GM21576 (cell line): ENCODE measurements at regions not wholly inside any gene's neighbourhood (a gene's known extent, or its start where the extent isn't known, plus 50 kb on each side); places are given as distances from the start of the nearest gene placed in this dataset.
"Not testable (repeated sequence)": the region's sequence is repeated elsewhere in the genome, so short reads cannot be mapped to it uniquely, and the experiment has no call there.

Experiments
- ATAC-seq: cut with Tn5 transposase; IDR thresholded peaks from one replicate; pipeline ENCODE4 v1.9.1; 2021; ENCODE audit warnings: mild to moderate bottlenecking, moderate library complexity; ENCODE audit not compliant: unreplicated experiment

DNA sequence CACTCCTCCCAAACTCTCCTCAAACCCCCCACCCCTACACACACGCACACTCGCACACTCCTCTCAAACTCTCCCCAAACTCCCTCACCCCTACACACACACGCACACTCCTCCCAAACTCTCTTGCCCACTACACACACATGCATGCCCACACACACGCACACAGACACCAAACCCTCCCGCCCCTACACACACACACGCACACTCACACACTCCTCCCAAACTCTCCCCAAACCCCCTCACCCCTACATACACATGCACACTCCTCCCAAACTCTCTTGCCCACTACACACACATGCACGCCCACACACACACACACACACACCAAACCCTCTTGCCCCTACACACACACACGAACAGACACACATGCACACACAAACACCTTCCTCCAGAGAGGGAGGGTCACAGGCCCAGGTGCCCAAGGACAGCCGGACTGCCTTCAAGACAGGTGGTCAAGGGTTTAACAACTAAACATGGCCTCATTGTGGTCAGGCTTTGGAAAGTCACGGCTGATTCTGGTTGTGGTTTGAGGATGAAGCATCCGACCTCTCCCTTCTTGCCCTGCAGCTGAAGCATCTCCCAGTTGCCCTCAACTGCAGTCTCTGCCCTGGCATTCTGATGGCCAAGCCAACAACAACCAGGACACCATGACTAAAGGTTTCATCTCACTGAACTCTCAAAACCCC is 72.3 kb upstream of the SNTG2 start:
- ATAC-seq, result no peak

- no peak for ATAC-seq
Observed at GRCh38 chr2:877747-878146, 72.9 kb upstream of the SNTG2 start.

DNA sequence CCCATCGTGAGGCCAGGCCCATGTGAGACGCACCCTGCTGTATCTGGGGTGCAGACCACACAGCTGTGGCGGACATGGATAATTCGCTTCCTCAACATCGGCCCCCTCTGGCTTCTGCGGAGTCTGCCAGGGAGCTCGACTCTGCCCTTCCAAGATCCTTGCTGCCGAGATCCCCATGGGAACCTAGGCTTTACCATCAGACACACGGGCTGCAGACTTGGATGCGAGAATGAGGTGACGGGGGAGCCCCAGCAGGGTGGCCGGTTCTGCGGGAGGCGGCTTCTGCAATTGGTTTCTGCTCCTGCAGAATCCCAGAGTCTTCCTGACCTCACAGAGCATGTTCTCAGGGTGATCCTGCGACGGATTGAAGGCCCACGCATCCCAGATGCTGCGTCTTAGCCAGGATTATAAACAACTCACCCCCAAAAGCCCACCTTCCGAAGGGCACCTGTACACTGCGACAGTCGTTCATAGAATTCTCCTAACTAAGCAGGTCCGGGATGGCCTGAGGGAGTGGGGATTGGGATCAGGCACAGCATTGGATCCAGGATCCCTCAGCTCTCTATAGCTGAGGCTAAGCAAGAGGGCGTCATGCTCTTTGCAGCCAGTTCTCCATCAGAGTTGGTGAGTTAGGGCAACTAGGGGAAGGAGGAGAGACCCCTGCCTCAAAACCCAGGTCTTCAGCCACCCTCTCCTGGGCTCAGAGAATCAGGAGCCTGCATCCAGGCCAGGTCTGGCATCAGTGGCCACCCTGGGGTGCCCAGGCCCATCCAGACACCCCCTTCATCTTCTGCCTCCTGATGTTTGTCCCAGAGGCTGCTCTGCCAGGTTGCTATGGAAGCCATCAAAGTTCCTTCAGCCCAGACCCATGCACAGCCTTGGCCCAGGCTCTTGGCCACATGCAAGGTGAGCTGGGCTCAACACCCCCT is 74.7 kb upstream of the SNTG2 start:
- ATAC-seq, result no peak

DNA sequence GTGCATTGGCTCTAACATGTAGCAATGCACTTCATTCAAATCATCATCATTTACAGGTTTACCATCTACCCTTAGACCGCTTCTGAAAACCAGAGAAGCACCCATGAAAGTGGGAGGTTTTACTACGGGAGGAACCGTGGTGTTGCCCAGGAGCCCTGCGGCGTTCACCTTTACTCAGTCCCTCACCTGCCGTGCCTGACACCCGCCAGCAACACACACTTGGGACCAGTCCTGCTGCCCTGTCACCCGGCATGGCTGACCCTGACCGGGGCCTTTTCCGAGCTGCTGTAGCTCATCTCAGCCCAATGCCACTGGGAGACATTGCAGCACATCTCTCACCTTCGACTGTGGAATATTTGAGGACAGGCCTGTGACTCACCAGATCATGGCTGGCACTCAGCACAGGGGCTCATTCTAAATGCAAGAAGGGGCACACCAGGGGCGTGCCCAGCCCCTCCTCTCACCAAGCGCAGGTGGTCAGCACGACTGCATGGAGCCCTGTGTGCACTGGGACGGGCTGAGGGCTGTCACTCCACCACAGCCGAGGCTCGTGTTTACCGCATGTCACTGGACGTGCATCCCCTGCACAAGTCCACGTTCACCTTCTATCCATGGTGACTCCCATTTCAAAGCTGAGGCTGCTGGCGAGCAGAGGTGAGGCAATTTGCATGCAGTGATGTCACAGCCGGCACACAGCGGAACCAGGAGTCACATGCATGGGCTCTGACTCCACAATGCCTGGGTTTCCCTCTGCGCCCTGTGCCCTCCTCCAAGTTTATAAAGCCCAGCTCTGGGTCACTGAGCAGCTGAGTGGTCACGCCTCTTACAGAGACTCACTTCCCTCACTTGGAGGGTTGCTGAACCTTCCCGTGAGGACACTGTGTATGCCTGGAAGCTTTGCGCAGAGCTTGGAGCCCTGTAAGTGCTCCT is 76.7 kb upstream of the SNTG2 start:
- no peak for ATAC-seq

- no peak for ATAC-seq
Observed at GRCh38 chr2:873027-873426, 77.6 kb upstream of the SNTG2 start.

GRCh38 chr2:871926-872680 is 78.5 kb upstream of the SNTG2 start:
- no peak for ATAC-seq

GRCh38 chr2:871175-871727 is 79.4 kb upstream of the SNTG2 start:
- no peak for ATAC-seq

DNA sequence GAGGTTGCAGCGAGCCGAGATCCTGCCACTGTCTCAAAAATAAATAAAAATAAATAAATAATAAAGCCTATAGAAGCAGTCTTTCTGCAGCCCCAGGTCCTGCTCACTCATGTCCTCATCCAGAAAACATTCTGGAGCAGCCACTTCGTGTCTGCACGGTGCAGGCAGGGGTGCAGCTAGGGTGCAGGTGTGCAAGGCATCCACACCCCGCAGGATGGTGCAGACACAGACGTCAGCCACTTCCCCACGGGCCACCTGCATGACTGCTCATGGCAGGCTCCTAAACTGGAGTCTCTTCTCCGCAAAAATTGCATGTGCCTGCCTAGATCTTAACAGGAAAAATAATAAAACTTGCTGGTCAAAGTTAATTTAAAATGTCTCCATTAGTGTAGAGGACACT is 80.2 kb upstream of the SNTG2 start:
- no peak for ATAC-seq

- no peak for ATAC-seq
Observed at GRCh38 chr2:869894-870293, 80.8 kb upstream of the SNTG2 start.

GRCh38 chr2:869357-869871 is 81.2 kb upstream of the SNTG2 start:
- no peak for ATAC-seq

- ATAC-seq, result not testable (repeated sequence)
Observed at GRCh38 chr2:868857-869256, 81.8 kb upstream of the SNTG2 start.

GRCh38 chr2:867296-867695 is 83.4 kb upstream of the SNTG2 start:
- ATAC-seq, result no peak

- ATAC-seq, result no peak
Observed at GRCh38 chr2:866887-867286, 83.8 kb upstream of the SNTG2 start.

- no peak for ATAC-seq
Observed at GRCh38 chr2:866009-866680, 84.5 kb upstream of the SNTG2 start.

DNA sequence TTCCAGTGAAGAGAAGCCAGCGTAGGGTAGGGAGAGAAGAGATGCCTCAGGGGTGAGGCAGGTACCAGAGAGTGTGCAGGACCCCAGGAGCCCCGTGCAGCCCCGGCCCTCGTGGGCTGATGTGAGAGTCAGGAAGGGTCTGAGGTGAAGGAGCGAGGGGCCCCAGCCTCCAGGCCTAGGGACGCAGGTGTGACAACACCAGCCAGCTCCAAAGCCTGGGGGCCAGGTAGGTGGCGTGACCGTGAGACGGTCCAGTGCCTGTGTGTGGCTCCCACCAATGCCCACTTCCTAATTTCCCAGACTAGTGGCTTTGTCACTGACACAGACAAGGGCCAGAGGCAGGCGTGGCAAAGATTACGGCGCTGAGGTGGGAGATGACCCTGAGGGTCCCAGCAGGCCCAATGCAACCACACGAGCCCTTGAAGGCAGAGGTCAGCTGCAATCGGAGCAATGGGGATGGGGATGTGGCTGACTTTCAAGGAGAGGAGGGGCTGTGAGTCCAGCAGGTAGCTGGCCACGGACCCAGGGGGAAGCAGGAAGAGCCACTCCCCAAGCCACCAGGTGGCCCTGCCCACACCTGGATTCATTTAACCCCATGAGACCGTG is 86.0 kb upstream of the SNTG2 start:
- ATAC-seq, result no peak

GRCh38 chr2:863732-864450 is 86.8 kb upstream of the SNTG2 start:
- no peak for ATAC-seq

GRCh38 chr2:862731-863466 is 87.8 kb upstream of the SNTG2 start:
- ATAC-seq, result no peak

DNA sequence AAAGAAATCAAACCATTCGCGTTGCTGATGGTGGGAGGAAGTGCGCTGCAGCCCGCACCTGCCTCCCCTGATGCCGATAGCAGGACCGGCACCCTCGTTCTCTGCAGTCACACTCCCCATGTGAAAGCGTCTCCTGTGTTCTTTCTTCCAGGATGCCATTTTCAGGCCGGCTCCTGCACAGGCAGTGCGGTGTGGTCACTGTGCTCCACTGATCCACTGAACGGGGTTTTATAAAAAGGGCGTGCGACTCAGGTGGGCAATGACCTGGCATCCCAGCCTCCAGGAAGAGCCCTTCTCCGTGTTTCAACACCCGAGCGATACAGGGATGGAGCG is 88.3 kb upstream of the SNTG2 start:
- ATAC-seq, result no peak
